HG02759 (cell line): ENCODE measurements at regions not wholly inside any gene's neighbourhood (a gene's known extent, or its start where the extent isn't known, plus 50 kb on each side); places are given as distances from the start of the nearest gene placed in this dataset.

Experiments
- ATAC-seq: cut with Tn5 transposase; IDR thresholded peaks from one replicate; pipeline ENCODE4 v1.9.1; 2021; ENCODE audit warnings: mild to moderate bottlenecking, moderate library complexity; ENCODE audit not compliant: unreplicated experiment

GRCh38 chr15:35757361-35757760 lies 211.4 kb upstream of the DPH6 start:
- no peak for ATAC-seq

GRCh38 chr15:35757765-35758164 lies 211.8 kb upstream of the DPH6 start:
- ATAC-seq: no peak

DNA sequence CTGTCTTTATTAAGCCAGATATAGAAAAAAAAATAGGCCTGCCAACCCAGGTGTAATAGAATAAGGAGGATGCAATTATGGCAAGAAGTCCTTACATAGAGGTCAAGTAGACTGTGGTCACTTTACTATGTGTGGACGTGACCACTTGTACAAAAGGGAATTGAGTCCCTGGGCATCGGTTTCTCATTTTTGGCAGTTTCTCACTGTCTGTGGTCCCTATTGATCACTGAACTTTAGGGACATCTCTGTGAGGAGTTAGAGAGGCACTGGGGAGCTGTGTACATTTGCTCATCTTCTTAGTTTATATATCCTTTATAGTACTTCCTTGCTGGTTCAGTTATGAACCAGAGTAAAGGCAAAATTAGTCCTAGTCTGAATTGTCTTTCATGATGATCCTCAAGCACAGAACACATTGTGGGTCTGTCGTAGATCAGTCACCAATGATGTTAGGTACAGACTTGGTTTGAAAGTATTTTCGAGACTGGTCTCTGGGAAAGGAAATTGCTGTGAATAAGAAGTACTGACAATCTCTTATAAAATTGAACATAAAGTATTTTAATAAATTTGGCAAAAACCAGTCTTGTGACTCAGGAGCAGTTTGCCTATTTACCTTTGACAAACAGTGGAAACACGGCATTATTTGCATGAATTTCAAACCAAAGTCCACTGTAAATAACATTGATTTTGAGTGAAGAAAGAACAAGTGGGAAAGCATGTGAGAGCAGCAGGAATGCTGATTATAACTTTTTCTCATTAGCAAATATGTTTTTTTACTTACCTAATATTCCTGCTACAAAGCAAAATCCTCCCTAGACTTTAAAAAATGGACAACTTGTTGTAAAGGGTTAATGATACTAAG lies 218.9 kb upstream of the DPH6 start:
- ATAC-seq: no peak

DNA sequence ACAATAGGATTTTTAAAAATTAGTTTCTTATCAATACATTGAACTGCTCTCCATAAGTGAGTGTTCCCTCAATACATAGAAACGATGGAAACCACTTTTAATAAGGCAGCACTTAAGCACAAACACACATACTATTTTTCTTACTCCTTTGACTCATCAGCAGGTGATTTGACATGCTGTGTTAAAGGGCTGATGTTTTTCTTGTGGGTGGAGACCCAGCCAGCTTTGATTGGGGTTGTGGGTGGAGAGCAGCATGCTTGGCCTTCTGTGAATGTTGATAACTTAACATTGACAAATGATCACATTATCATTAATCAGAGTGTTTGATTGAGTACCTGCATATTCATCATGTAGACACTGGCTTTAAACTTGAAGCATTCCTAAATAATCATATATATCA lies 223.0 kb upstream of the DPH6 start:
- no peak for ATAC-seq

DNA sequence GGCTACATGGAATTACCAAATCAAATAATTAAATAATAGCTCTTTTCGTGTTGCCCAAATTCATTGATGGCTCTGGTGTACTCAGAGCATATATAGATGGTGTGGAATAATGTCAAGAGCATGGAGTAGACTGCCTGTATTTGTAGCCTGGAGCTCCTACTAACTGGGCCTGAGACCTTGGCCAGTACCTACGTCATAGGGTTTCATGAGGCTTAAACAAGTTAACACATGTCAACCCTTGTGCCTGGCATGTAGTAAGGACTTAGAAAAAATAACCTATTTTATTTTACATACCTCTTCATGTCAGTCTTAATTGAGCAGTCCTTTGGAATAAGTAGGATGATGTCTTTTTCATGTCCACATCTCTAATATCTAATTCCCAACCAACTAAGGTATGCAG lies 223.7 kb upstream of the DPH6 start:
- no peak for ATAC-seq

- no peak for ATAC-seq
These were observed 225.9 kb upstream of the DPH6 start for GRCh38 chr15:35771746-35772442.

DNA sequence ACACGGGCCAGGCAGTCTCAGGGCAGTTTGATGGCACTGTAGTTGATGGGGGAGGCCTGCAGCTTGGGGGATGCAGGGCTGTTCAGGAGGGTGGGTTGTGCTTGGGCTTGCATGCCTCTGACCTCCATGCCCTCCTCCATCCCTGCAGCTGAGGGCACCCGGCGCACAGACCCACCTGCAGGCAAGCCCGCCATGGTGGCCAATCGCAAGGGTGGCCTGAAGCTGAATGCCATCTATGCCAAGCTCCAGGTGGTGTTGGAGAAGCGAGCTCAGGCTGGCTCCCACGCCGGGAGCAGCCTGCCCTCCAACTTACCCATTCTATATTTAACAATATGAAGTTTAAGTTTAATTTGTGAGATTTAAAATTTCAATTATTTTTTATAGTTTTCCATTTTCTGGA lies 228.7 kb upstream of the DPH6 start:
- no peak for ATAC-seq

DNA sequence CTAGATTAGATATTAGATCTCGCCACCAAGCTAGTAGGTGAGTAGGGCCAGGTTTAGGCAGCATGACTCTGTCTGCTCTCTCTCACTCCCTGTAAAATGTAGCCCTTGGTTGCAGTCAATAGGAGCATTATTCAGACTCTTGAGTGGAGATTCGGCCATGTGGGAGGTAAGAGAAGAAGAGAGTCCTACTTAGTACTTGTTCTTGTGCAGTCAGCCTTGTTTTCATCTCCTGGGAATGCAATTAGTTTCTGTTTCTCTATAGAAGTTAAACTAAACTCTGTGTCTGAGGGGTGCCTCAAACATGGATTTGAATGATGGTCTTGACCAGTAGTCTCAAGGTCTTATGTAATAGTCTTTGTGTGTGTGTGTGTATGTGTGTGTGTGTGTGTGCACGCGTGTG lies 229.5 kb upstream of the DPH6 start:
- ATAC-seq: no peak

- no peak for ATAC-seq
These were observed 231.1 kb upstream of the DPH6 start for GRCh38 chr15:35777061-35777460.

- no peak for ATAC-seq
These were observed 237.2 kb upstream of the DPH6 start for GRCh38 chr15:35783203-35783602.

DNA sequence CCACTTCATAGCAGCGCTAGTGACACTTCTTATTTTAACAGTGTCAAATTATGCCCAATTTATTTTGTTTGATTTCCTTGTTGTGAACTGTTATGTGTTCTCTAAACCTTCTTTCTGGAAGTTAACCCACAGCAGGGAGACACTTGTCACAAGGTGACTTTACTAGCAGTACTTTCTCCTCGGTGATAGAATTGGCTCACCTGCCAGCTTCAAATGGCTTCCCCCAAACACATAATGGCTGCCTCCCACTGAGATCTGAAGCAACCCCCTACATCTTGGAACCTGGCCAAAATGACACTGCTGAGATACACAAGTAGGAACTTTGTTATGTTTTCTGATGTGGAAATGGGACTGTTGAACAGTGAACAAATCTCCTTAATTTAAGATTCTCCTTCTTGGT lies 238.8 kb upstream of the DPH6 start:
- no peak for ATAC-seq

- ATAC-seq: no peak
These were observed 264.0 kb upstream of the DPH6 start for GRCh38 chr15:35810007-35810406.

DNA sequence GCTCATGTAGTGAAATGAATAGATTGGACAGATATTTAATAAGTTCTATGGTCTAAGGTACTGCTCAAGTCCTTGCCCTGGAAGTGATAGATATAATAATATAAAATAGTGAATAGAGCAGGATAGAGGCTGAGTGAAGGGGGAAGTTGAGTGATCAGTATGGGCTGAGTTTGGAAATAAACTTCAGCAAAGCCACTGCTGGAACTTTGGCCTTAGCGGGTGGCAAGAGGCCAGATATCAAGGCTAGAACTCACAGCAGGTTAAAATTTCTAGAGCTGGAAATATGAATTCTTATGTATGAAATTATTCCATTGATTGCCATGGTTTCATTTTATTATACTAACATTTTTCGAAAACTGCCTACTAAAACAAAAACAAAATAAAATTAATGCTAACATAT lies 267.6 kb upstream of the DPH6 start:
- ATAC-seq: no peak

DNA sequence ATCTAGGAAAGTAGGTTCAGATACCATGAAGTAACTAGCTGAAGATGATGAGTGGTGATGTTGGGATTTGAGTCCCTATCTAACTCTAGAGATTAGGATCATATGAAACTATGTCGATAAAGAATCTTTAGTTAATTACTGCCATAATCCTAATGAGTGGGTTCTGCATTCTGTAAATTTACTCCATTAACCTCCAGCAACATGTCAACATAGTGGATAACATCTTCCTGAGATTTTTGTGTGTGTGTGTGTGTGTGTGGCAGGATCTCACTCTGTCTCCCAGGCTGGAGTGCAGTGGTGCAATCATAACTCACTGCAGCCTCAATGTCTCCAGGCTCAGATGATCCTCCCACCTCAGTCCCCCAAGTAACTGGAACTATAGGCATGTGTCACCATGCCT lies 272.9 kb upstream of the DPH6 start:
- no peak for ATAC-seq

- no peak for ATAC-seq
These were observed 276.2 kb upstream of the DPH6 start for GRCh38 chr15:35822153-35822552.

DNA sequence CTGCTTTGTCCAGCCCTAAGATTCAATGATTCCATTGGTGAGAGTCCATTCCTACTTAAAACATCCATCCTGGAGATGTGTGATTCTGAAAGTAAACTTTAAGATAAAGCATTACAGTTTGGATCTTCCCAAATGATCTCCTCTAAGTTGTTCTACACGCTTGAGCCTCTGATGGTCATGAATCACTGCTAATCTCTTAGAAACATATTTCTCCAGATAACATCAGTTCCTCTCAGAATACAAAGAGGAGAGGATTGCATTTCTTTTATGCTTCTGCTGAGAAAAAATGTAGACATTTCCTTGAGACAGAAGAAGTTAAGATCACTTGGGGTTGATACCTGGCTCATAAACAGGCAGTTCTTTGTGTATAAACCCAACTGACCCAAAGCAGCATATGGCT lies 281.2 kb upstream of the DPH6 start:
- ATAC-seq: no peak

DNA sequence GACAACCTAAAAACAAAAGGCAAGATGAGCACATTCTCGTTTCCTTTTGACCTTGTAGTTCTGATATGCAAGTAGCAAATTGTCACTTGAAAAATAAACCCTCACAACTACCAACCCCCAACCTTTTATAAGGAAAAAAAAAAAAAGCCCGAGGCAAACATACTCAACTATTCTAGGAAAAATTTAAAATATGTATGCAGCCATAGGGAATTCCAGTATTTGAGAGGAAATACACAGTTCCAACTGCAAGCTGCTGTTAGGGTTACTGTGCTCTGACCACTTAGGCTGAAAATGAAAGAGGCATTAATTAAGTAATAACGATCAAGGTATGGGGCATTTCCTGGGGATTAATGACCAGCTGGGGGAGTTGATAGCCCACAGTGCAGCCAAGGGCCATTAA lies 281.9 kb upstream of the DPH6 start:
- ATAC-seq: no peak

DNA sequence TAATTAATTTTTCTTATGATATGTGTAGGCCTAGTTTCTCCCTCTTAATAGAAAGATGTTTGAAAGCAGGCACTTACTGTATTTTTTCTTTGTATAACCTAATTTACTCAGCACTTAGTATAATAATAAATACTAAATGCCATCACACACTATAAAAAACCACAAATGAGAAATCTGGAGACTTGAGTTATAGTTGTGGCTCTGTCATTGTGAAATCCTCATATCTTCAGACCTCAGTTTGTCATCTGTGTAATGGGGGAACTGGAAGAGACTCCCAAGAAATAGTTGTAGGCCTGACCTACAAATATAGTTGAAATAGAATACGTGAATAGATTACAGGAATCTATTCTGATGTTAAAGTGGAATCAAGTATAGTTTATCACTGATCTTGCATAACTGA lies 287.6 kb upstream of the DPH6 start:
- no peak for ATAC-seq

DNA sequence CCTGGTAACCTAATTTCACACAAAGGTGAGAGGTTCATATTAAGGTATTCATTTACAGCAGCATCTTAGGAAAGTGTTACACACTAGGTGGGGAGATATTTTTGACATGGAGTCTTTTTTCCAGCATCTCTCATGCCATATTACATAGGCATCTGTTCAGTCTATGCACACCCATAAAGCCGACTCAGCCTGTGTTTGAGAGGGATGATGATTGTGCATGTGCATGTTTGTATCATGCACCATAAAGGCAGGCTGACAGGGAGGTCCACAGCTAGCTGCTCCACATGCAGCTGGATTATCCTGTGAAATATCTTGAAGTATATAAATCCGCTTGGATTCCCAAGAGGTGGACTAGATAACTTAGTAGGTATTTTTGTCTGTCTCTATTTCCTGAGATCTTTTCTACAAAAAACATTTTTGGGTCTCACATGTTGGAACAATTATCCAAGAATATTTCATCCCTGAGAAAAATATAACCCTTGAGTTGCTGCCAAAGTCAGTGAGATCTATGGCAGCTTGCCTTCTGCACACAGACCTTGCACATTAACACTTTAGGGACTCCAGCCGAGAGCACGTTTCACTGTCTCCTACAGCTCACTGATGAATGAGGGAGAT lies 288.4 kb upstream of the DPH6 start:
- ATAC-seq: no peak

DNA sequence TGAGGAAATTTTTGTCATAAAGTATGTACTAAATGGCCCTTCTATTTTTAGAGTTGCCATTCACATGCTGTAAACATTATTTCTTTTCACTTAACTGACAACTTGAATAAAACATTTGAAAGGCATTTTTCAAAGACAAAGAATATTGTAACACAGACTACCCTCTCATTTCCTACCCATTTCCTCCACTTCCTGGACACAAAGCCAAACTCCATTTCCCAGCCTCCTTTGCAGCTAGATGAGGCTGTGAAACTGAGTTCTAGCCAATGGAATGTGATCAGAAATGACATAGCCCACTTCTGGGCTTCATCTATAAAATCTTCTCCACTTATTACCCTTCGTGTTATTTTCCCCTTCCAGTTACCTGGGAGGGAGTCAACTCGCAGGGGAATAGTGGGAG lies 288.9 kb upstream of the DPH6 start:
- no peak for ATAC-seq

GRCh38 chr15:35838424-35839111 lies 292.6 kb upstream of the DPH6 start:
- ATAC-seq: no peak

DNA sequence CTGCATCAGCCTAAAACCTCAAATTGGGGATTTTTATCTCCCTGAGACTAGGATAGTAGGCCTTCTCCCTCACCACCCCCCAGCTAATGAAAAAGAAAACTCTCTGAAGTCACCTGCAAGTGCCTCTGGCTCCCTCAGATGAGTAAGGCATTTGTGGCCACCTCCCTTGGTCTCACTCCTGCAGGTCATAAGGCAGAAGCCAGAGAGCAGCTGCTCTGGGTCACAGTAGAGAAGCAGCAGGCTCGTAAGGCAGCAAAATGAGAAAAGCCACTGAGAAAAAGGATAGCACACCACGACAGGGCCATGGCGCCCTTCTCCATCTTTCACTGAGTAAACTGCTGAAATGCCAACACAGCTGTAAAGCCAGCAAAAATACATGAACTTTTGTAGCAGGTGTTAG lies 296.7 kb upstream of the DPH6 start:
- ATAC-seq: no peak
